ENCODE measurements at regions not wholly inside any gene's neighbourhood (a gene's known extent, or its start where the extent isn't known, plus 50 kb on each side); places are given as distances from the start of the nearest gene placed in this dataset.

- Histone ChIP-seq H3K9me3 (no peaks in the 10 kb centered on the region), H3K27me3 (replicated peaks; ENCODE audit: control insufficient read depth, insufficient read depth, low read length) (no peaks in the 10 kb centered on the region; the same call in 1 of the 2 replicates), H3K4me1 (no peaks in the 10 kb centered on the region), H3K36me3 (ENCODE audit: control insufficient read depth, insufficient read depth, low read length) (no peaks in the 10 kb centered on the region), H3K4me3 (ENCODE audit: low read depth, low read length) (no peak overlapping the region)
- H3K27ac Mint-ChIP-seq (ENCODE audit: unreplicated experiment): no peak overlapping the region
- H3K27me3 Mint-ChIP-seq (ENCODE audit: insufficient read depth, unreplicated experiment): peaks cover 6% of the 10 kb centered on the region
- POLR2A ChIA-PET: no interaction called here
- no peaks in the 10 kb centered on the region for H3K36me3 Mint-ChIP-seq (ENCODE audit: insufficient read depth, unreplicated experiment)
- intact Hi-C loops (cut with micrococcal nuclease; ENCODE audit: unreplicated experiment): no loop called here
- no TSS peak for BruUV-seq (replicated peaks)
- no peaks in the 10 kb centered on the region for H3K9me3 Mint-ChIP-seq (ENCODE audit: unreplicated experiment)
- CTCF ChIA-PET: no interaction called here
- no peaks in the 10 kb centered on the region for H3K4me1 Mint-ChIP-seq (ENCODE audit: low read depth, unreplicated experiment)
- H3K4me3 Mint-ChIP-seq (ENCODE audit: unreplicated experiment): no peak overlapping the region
- DNase-seq: no peak
- no peak for TF ChIP-seq CTCF (IDR thresholded peaks at IDR 0.05; ENCODE audit: insufficient read depth in 1 of 2, low read depth in 1 of 2, low read length in 1 of 2, severe bottlenecking in 1 of 2, unreplicated experiment in 1 of 2)
Observed at GRCh38 chr2:150752229-150752628, 264.8 kb upstream of the RND3 start.

- no peak for DNase-seq
- Histone ChIP-seq H3K4me3 (ENCODE audit: low read depth, low read length) (no peak overlapping the region), H3K27me3 (replicated peaks; ENCODE audit: control insufficient read depth, insufficient read depth, low read length) (no peaks in the 10 kb centered on the region; the same call in 1 of the 2 replicates), H3K9me3 (no peaks in the 10 kb centered on the region), H3K36me3 (ENCODE audit: control insufficient read depth, insufficient read depth, low read length) (no peaks in the 10 kb centered on the region), H3K4me1 (no peaks in the 10 kb centered on the region)
- Mint-ChIP-seq H3K9me3 (ENCODE audit: unreplicated experiment) (no peaks in the 10 kb centered on the region), H3K27ac (ENCODE audit: unreplicated experiment) (no peak overlapping the region), H3K4me3 (ENCODE audit: unreplicated experiment) (no peak overlapping the region), H3K4me1 (ENCODE audit: low read depth, unreplicated experiment) (no peaks in the 10 kb centered on the region), H3K27me3 (ENCODE audit: insufficient read depth, unreplicated experiment) (peaks cover 12% of the 10 kb centered on the region), H3K36me3 (ENCODE audit: insufficient read depth, unreplicated experiment) (no peaks in the 10 kb centered on the region)
- CTCF ChIA-PET: no interaction called here
- TF ChIP-seq CTCF (IDR thresholded peaks at IDR 0.05; ENCODE audit: insufficient read depth in 1 of 2, low read depth in 1 of 2, low read length in 1 of 2, severe bottlenecking in 1 of 2, unreplicated experiment in 1 of 2): no peak
- intact Hi-C loops (cut with micrococcal nuclease; ENCODE audit: unreplicated experiment): no loop called here
- POLR2A ChIA-PET: no interaction called here
- BruUV-seq (replicated peaks): no TSS peak
Observed at GRCh38 chr2:150750720-150751119, 263.3 kb upstream of the RND3 start.

- H3K9me3 Mint-ChIP-seq (ENCODE audit: unreplicated experiment): no peaks in the 10 kb centered on the region
- CTCF ChIA-PET: no interaction called here
- H3K27ac Mint-ChIP-seq (ENCODE audit: unreplicated experiment): no peak overlapping the region
- no TSS peak for BruUV-seq (replicated peaks)
- no peaks in the 10 kb centered on the region for H3K4me1 ChIP-seq
- peaks cover 14% of the 10 kb centered on the region for H3K27me3 Mint-ChIP-seq (ENCODE audit: insufficient read depth, unreplicated experiment)
- H3K4me3 Mint-ChIP-seq (ENCODE audit: unreplicated experiment): no peak overlapping the region
- H3K9me3 ChIP-seq: no peaks in the 10 kb centered on the region
- H3K4me1 Mint-ChIP-seq (ENCODE audit: low read depth, unreplicated experiment): no peaks in the 10 kb centered on the region
- H3K4me3 ChIP-seq (ENCODE audit: low read depth, low read length): no peak overlapping the region
- TF ChIP-seq CTCF (IDR thresholded peaks at IDR 0.05; ENCODE audit: insufficient read depth in 1 of 2, low read depth in 1 of 2, low read length in 1 of 2, severe bottlenecking in 1 of 2, unreplicated experiment in 1 of 2): no peak
- POLR2A ChIA-PET: no interaction called here
- H3K36me3 Mint-ChIP-seq (ENCODE audit: insufficient read depth, unreplicated experiment): no peaks in the 10 kb centered on the region
- DNase-seq: no peak
- intact Hi-C loops (cut with micrococcal nuclease; ENCODE audit: unreplicated experiment): no loop called here
- H3K27me3 ChIP-seq (replicated peaks; ENCODE audit: control insufficient read depth, insufficient read depth, low read length): no peaks in the 10 kb centered on the region
- H3K36me3 ChIP-seq (ENCODE audit: control insufficient read depth, insufficient read depth, low read length): no peaks in the 10 kb centered on the region
Observed at GRCh38 chr2:150742094-150742493, 254.6 kb upstream of the RND3 start.
